GM23338 (cell line): ENCODE measurements at regions not wholly inside any gene's neighbourhood (a gene's known extent, or its start where the extent isn't known, plus 50 kb on each side); places are given as distances from the start of the nearest gene placed in this dataset.

ENCODE experiments used
- ATAC-seq: fragments of 200-7000 bp; cut with Tn5 transposase; 3 replicates; pipeline ENCODE4 v1.9.1; 2020
- DNase-seq: peaks from one replicate; pipeline ENCODE4 v3.0.0-alpha.2; 2015; ENCODE audit warnings: low spot score
- H2AFZ ChIP-seq: fragments of 200-600 bp; sonication (generic); 2 replicates; pipeline ENCODE4 v1.8.0; 2016; ENCODE audit warnings: antibody characterized with exemption, mild to moderate bottlenecking, moderate library complexity
- H3F3A ChIP-seq: fragments of 200-600 bp; sonication (generic); replicated peaks from 2 replicates; pipeline ENCODE4 v1.8.0; 2017; ENCODE audit warnings: antibody characterized with exemption, mixed run types, low read depth
- H3K27ac ChIP-seq: fragments of 200-600 bp; sonication (generic); 2 replicates; pipeline ENCODE4 v1.6.1; 2016; ENCODE audit warnings: low read depth
- H3K27me3 ChIP-seq: fragments of 200-600 bp; sonication (generic); 2 replicates; pipeline ENCODE4 v1.8.0; 2016; ENCODE audit warnings: mild to moderate bottlenecking, mixed run types, moderate library complexity; ENCODE audit not compliant: insufficient read depth
- H3K36me3 ChIP-seq: fragments of 200-600 bp; sonication (generic); 2 replicates; pipeline ENCODE4 v1.8.0; 2016; ENCODE audit warnings: mild to moderate bottlenecking; ENCODE audit not compliant: insufficient read depth
- H3K4me1 ChIP-seq: fragments of 200-600 bp; sonication (generic); 2 replicates; pipeline ENCODE4 v1.8.0; 2016; ENCODE audit warnings: mild to moderate bottlenecking, moderate library complexity; ENCODE audit not compliant: insufficient read depth
- H3K4me2 ChIP-seq: fragments of 200-600 bp; sonication (generic); 2 replicates; pipeline ENCODE4 v1.7.1; 2017; ENCODE audit warnings: mixed run types
- H3K4me3 ChIP-seq: fragments of 200-600 bp; sonication (generic); 2 replicates; pipeline ENCODE4 v1.6.1; 2016; ENCODE audit warnings: mixed run types
- H3K79me2 ChIP-seq: fragments of 200-600 bp; sonication (generic); replicated peaks from 2 replicates; pipeline ENCODE4 v1.8.0; 2017; ENCODE audit warnings: mild to moderate bottlenecking; ENCODE audit not compliant: insufficient read depth
- H3K9me2 ChIP-seq: fragments of 200-600 bp; sonication (generic); 2 replicates; pipeline ENCODE4 v1.8.0; 2017; ENCODE audit not compliant: insufficient read depth
- H4K20me1 ChIP-seq: fragments of 200-600 bp; sonication (generic); replicated peaks from 2 replicates; pipeline ENCODE4 v1.8.0; 2017; ENCODE audit warnings: mild to moderate bottlenecking; ENCODE audit not compliant: insufficient read depth
- H3K27ac Mint-ChIP-seq: 2 replicates; pipeline ENCODE4 v1.8.0; 2020; ENCODE audit warnings: inconsistent platforms, mild to moderate bottlenecking, moderate library complexity, mixed read lengths
- H3K27me3 Mint-ChIP-seq: 3 replicates; pipeline ENCODE4 v1.8.0; 2022; ENCODE audit warnings: low read depth, mild to moderate bottlenecking, moderate library complexity, mixed read lengths, inconsistent platforms; ENCODE audit not compliant: insufficient read depth, poor library complexity
- H3K36me3 Mint-ChIP-seq: 3 replicates; pipeline ENCODE4 v1.8.0; 2021; ENCODE audit warnings: low read depth, mild to moderate bottlenecking, inconsistent platforms, moderate library complexity, mixed read lengths
- H3K4me1 Mint-ChIP-seq: 3 replicates; pipeline ENCODE4 v1.8.0; 2020; ENCODE audit warnings: mild to moderate bottlenecking, inconsistent platforms, mixed read lengths
- H3K4me3 Mint-ChIP-seq: 3 replicates; pipeline ENCODE4 v1.8.0; 2021; ENCODE audit warnings: moderate library complexity, mild to moderate bottlenecking, inconsistent platforms, mixed read lengths
- H3K9me3 Mint-ChIP-seq: 3 replicates; pipeline ENCODE4 v1.8.0; 2020; ENCODE audit warnings: moderate library complexity, mild to moderate bottlenecking, inconsistent platforms, mixed read lengths
- CREB1 ChIP-seq: fragments of 250-450 bp; sonication (Bioruptor Pico); IDR thresholded peaks from 2 replicates; pipeline ENCODE4 v1.5.0; 2020; ENCODE audit warnings: low read depth, mild to moderate bottlenecking, moderate library complexity
- CTCF ChIP-seq, 2 experiments: fragments of 200-600 bp in 1 of 2; sonication (generic) in 1 of 2; conservative IDR thresholded peaks; 2 replicates each; pipeline versions ENCODE4 v1.5.1 to v1.6.1; 2016 to 2017; ENCODE audit warnings: antibody characterized with exemption in 2 of 2, low read depth in 2 of 2, mild to moderate bottlenecking in 2 of 2, moderate library complexity in 1 of 2
- ETS1 ChIP-seq: IDR thresholded peaks from 2 replicates; pipeline ENCODE4 v1.6.1; 2016; ENCODE audit warnings: antibody characterized with exemption
- EZH2 ChIP-seq: fragments of 200-600 bp; sonication (generic); IDR thresholded peaks from one replicate; pipeline ENCODE4 v1.8.0; 2017; ENCODE audit warnings: antibody characterized with exemption, mild to moderate bottlenecking, low read depth; ENCODE audit not compliant: unreplicated experiment
- EZH2phosphoT487 ChIP-seq: fragments of 200-600 bp; sonication (generic); IDR thresholded peaks from one replicate; pipeline ENCODE4 v1.8.1; 2018; ENCODE audit warnings: antibody characterized with exemption; ENCODE audit not compliant: unreplicated experiment
- JUNB ChIP-seq: IDR thresholded peaks from one replicate; pipeline ENCODE4 v1.6.1; 2016; ENCODE audit warnings: antibody characterized with exemption; ENCODE audit not compliant: unreplicated experiment
- NANOG ChIP-seq: IDR thresholded peaks from 2 replicates; pipeline ENCODE4 v1.6.1; 2016; ENCODE audit warnings: antibody characterized with exemption, borderline replicate concordance
- POLR2AphosphoS5 ChIP-seq: IDR thresholded peaks from 2 replicates; pipeline ENCODE4 v1.6.1; 2016; ENCODE audit warnings: antibody characterized with exemption, low read depth
- REST ChIP-seq: IDR thresholded peaks from one replicate; pipeline ENCODE4 v1.6.1; 2018; ENCODE audit warnings: antibody characterized with exemption; ENCODE audit not compliant: unreplicated experiment
- STAT1 ChIP-seq: IDR thresholded peaks from one replicate; pipeline ENCODE4 v1.6.1; 2016; ENCODE audit warnings: antibody characterized with exemption; ENCODE audit not compliant: unreplicated experiment
- ZNF114 ChIP-seq: fragments of 250-450 bp; sonication (Bioruptor Pico); IDR thresholded peaks from 2 replicates; pipeline ENCODE4 v1.5.0; 2020; ENCODE audit warnings: mild to moderate bottlenecking, moderate library complexity
- ZNF331 ChIP-seq: fragments of 250-450 bp; sonication (Bioruptor Pico); IDR thresholded peaks from 2 replicates; pipeline ENCODE4 v1.5.0; 2020; ENCODE audit warnings: low read depth, mild to moderate bottlenecking, moderate library complexity
- ZNF462 ChIP-seq: fragments of 250-450 bp; sonication (Bioruptor Pico); IDR thresholded peaks from 2 replicates; pipeline ENCODE4 v1.5.0; 2020; ENCODE audit warnings: mild to moderate bottlenecking, moderate library complexity

GRCh38 chr7:51569176-51569575 lies 252.6 kb upstream of the COBL start:
- no peaks in the 10 kb centered on the region for H3K4me1 Mint-ChIP-seq
- TF ChIP-seq NANOG (no peak), JUNB (no peak), STAT1 (no peak), CTCF (conservative IDR thresholded peaks at IDR 0.05; ENCODE audit: low read depth in 2 of 2) (no peak), ZNF114 (no peak), POLR2AphosphoS5 (no peak), CREB1 (CRISPR knock-in tag) (no peak), EZH2 (no peak), REST (no peak), ETS1 (no peak), ZNF331 (CRISPR knock-in tag) (no peak), ZNF462 (CRISPR knock-in tag) (no peak), EZH2phosphoT487 (no peak)
- Histone ChIP-seq H3K4me3 (no peak overlapping the region), H3F3A (no peaks in the 10 kb centered on the region), H4K20me1 (no peaks in the 10 kb centered on the region), H2AFZ (no peak overlapping the region), H3K4me2 (no peak overlapping the region), H3K9me2 (0 out of 2 replicates have a peak, but pooled peaks cover 3% of the 10 kb centered on the region), H3K27ac (no peak overlapping the region), H3K27me3 (no peaks in the 10 kb centered on the region), H3K4me1 (no peaks in the 10 kb centered on the region), H3K36me3 (no peaks in the 10 kb centered on the region), H3K79me2 (no peaks in the 10 kb centered on the region)
- no peak for ATAC-seq
- peaks cover 3% of the 10 kb centered on the region for H3K27me3 Mint-ChIP-seq
- no peaks in the 10 kb centered on the region for H3K9me3 Mint-ChIP-seq
- no peak overlapping the region for H3K4me3 Mint-ChIP-seq
- H3K27ac Mint-ChIP-seq, result no peak overlapping the region
- DNase-seq, result no peak
- H3K36me3 Mint-ChIP-seq, result no peaks in the 10 kb centered on the region; the same call in 2 of the 3 replicates
